ENCODE measurements at regions not wholly inside any gene's neighbourhood (a gene's known extent, or its start where the extent isn't known, plus 50 kb on each side); places are given as distances from the start of the nearest gene placed in this dataset.

- Mint-ChIP-seq H3K4me1 (peaks cover 3% of the 10 kb centered on the region), H3K27ac (no peak overlapping the region), H3K9me3 (no peaks in the 10 kb centered on the region), H3K4me3 (no peak overlapping the region), H3K36me3 (no peaks in the 10 kb centered on the region), H3K27me3 (ENCODE audit: low read depth) (no peaks in the 10 kb centered on the region)
- ATAC-seq, result no peak
- TF ChIP-seq CREB1 (CRISPR knock-in tag; IDR thresholded peaks at IDR 0.05), result no peak
- TF ChIP-seq, protein P1, sequence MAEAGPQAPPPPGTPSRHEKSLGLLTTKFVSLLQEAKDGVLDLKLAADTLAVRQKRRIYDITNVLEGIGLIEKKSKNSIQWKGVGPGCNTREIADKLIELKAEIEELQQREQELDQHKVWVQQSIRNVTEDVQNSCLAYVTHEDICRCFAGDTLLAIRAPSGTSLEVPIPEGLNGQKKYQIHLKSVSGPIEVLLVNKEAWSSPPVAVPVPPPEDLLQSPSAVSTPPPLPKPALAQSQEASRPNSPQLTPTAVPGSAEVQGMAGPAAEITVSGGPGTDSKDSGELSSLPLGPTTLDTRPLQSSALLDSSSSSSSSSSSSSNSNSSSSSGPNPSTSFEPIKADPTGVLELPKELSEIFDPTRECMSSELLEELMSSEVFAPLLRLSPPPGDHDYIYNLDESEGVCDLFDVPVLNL (CRISPR knock-in tag; IDR thresholded peaks at IDR 0.05; ENCODE audit: borderline replicate concordance, low read depth), result no peak
- no peak for TF ChIP-seq ZNF219 (CRISPR knock-in tag; IDR thresholded peaks at IDR 0.05; ENCODE audit: borderline replicate concordance)
- no peak for TF ChIP-seq ERG (CRISPR knock-in tag; IDR thresholded peaks at IDR 0.05)
- TF ChIP-seq ZNF281 (CRISPR knock-in tag; IDR thresholded peaks at IDR 0.05), result no peak
- TF ChIP-seq ZNF671 (CRISPR knock-in tag; IDR thresholded peaks at IDR 0.05), result no peak
- TF ChIP-seq E2F5 (CRISPR knock-in tag; IDR thresholded peaks at IDR 0.05), result no peak
- no peak for TF ChIP-seq STAT6 (CRISPR knock-in tag; conservative IDR thresholded peaks at IDR 0.05; ENCODE audit: low read depth)
- no peak for TF ChIP-seq USF1 (CRISPR knock-in tag; IDR thresholded peaks at IDR 0.05)
- no peak for TF ChIP-seq TP53 (CRISPR knock-in tag; IDR thresholded peaks at IDR 0.05)
- no peak for TF ChIP-seq SMAD3 (CRISPR knock-in tag; IDR thresholded peaks at IDR 0.05; ENCODE audit: borderline replicate concordance)
- no peak for TF ChIP-seq NR3C1 (CRISPR knock-in tag; conservative IDR thresholded peaks at IDR 0.05; ENCODE audit: low read depth)
- TF ChIP-seq ZBTB21 (CRISPR knock-in tag; IDR thresholded peaks at IDR 0.05; ENCODE audit: borderline replicate concordance), result no peak
- ChIA-PET POLR2A (no interaction called here), CTCF (no interaction called here)
- no peak for DNase-seq (ENCODE audit: low spot score)
These were observed 2625.6 kb upstream of the PCDH20 start for GRCh38 chr13:64041296-64041695.

DNA sequence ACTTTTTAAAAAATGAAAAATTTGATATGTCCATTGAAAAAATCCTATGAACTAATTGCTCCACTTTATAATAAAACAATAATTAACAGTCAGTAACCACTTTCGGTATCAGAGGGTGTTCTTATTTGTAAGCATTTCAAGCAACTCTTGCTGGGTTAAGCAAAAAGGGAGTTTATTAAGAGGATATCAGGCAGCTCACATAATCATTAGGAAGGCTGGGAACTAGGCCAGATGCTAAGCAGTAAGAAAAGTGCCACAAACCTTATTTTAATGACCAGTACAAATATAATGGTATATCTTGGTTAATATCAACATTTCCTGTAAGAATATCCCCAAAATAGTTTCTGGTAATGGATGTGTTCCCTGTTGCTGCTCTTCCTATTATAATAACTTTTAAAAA, 2618.3 kb upstream of the PCDH20 start:
- no peak for TF ChIP-seq E2F1 (CRISPR knock-in tag; IDR thresholded peaks at IDR 0.05)
- no peak for TF ChIP-seq RELA (CRISPR knock-in tag; IDR thresholded peaks at IDR 0.05; ENCODE audit: borderline replicate concordance)
- no peak for TF ChIP-seq SMAD4 (CRISPR knock-in tag; IDR thresholded peaks at IDR 0.05)
- no peak for TF ChIP-seq ZNF263 (CRISPR knock-in tag; IDR thresholded peaks at IDR 0.05; ENCODE audit: low read depth)
- Mint-ChIP-seq H3K4me1 (no peaks in the 10 kb centered on the region), H3K9me3 (no peaks in the 10 kb centered on the region), H3K27ac (no peak overlapping the region), H3K27me3 (ENCODE audit: low read depth) (no peaks in the 10 kb centered on the region), H3K4me3 (no peak overlapping the region), H3K36me3 (no peaks in the 10 kb centered on the region)
- CTCF ChIA-PET, result no interaction called here
- no peak for DNase-seq (ENCODE audit: low spot score)
- ATAC-seq, result no peak
- POLR2A ChIA-PET, result no interaction called here
